H1 (cell line): ENCODE measurements at regions not wholly inside any gene's neighbourhood (a gene's known extent, or its start where the extent isn't known, plus 50 kb on each side); places are given as distances from the start of the nearest gene placed in this dataset.

ENCODE experiments used
- BRCA1 ChIP-seq: IDR thresholded peaks from 2 replicates; pipeline ENCODE4 v1.6.1; 2012; ENCODE audit warnings: low read depth, low read length, improper control_type of control experiment
- CTCF ChIP-seq, 3 experiments: IDR thresholded peaks; 1 replicate in 2 of 3; 2 replicates in 1 of 3; pipeline versions ENCODE4 v1.5.1 to v1.6.1; 2011; ENCODE audit warnings: low read length in 3 of 3, mild to moderate bottlenecking in 3 of 3, inconsistent platforms in 2 of 3, low read depth in 1 of 3, moderate library complexity in 1 of 3; ENCODE audit not compliant: insufficient read depth in 1 of 3; ENCODE audit errors: control extremely low read depth in 1 of 3
- EZH2 ChIP-seq: fragments of 200-600 bp; sonication (generic); IDR thresholded peaks from 2 replicates; pipeline ENCODE4 v1.7.1; 2012; ENCODE audit warnings: low read depth, mild to moderate bottlenecking, moderate library complexity, low read length, inconsistent platforms; ENCODE audit not compliant: severe bottlenecking
- JUND ChIP-seq: IDR thresholded peaks from 2 replicates; pipeline ENCODE4 v1.6.1; 2011; ENCODE audit warnings: mild to moderate bottlenecking, improper control_type of control experiment, low read length
- KDM5A ChIP-seq: fragments of 200-600 bp; IDR thresholded peaks from 2 replicates; pipeline ENCODE4 v1.7.1; 2012; ENCODE audit warnings: mild to moderate bottlenecking, low read length, inconsistent platforms, mixed read lengths
- POLR2A ChIP-seq, 2 experiments: IDR thresholded peaks; 1 replicate in 1 of 2; 2 replicates in 1 of 2; pipeline ENCODE4 v1.6.1; 2011; ENCODE audit warnings: low read depth in 2 of 2, low read length in 2 of 2, mild to moderate bottlenecking in 2 of 2; ENCODE audit errors: control extremely low read depth in 1 of 2
- POLR2AphosphoS5 ChIP-seq: IDR thresholded peaks from 2 replicates; pipeline ENCODE4 v1.6.1; 2011; ENCODE audit warnings: low read depth, low read length
- RAD21 ChIP-seq, 2 experiments: IDR thresholded peaks in 1 of 2; conservative IDR thresholded peaks in 1 of 2; 2 replicates each; pipeline ENCODE4 v1.6.1; 2011; ENCODE audit warnings: low read depth in 2 of 2, low read length in 2 of 2, improper control_type of control experiment in 1 of 2, inconsistent platforms in 1 of 2, mild to moderate bottlenecking in 1 of 2, moderate library complexity in 1 of 2
- TF ChIP-seq, protein P1 (sequence below): IDR thresholded peaks from 2 replicates; pipeline ENCODE4 v1.6.1; 2012; ENCODE audit warnings: low read length, inconsistent platforms

- no peak for TF ChIP-seq RAD21 (IDR thresholded peaks at IDR 0.05 in 1 of 2, conservative IDR thresholded peaks at IDR 0.05 in 1 of 2; ENCODE audit: low read depth in 2 of 2, low read length in 2 of 2)
- TF ChIP-seq EZH2: no peak
- no peak for TF ChIP-seq BRCA1
- no peak for TF ChIP-seq POLR2AphosphoS5
- TF ChIP-seq POLR2A (IDR thresholded peaks at IDR 0.05; ENCODE audit: control extremely low read depth in 1 of 2, low read depth in 2 of 2, low read length in 2 of 2): no peak
- no peak for TF ChIP-seq JUND
- TF ChIP-seq CTCF (IDR thresholded peaks at IDR 0.05; ENCODE audit: control extremely low read depth in 1 of 3, insufficient read depth in 1 of 3, low read depth in 1 of 3, low read length in 3 of 3): no peak
- TF ChIP-seq, protein P1, sequence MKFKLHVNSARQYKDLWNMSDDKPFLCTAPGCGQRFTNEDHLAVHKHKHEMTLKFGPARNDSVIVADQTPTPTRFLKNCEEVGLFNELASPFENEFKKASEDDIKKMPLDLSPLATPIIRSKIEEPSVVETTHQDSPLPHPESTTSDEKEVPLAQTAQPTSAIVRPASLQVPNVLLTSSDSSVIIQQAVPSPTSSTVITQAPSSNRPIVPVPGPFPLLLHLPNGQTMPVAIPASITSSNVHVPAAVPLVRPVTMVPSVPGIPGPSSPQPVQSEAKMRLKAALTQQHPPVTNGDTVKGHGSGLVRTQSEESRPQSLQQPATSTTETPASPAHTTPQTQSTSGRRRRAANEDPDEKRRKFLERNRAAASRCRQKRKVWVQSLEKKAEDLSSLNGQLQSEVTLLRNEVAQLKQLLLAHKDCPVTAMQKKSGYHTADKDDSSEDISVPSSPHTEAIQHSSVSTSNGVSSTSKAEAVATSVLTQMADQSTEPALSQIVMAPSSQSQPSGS: no peak
- TF ChIP-seq KDM5A: no peak
These were observed 686.0 kb upstream of the BRINP3 start for GRCh38 chr1:191163621-191164020.
